Sigmoid colon (tissue), 4 donors: ENCODE measurements at regions not wholly inside any gene's neighbourhood (a gene's known extent, or its start where the extent isn't known, plus 50 kb on each side); places are given as distances from the start of the nearest gene placed in this dataset.

ENCODE experiments used
- POLR2A ChIP-seq, 2 donors: fragments of 450-650 bp; IDR thresholded peaks; one replicate each; pipeline ENCODE4 v1.6.1; 2016; ENCODE audit warnings: antibody characterized with exemption in 2 of 2, mild to moderate bottlenecking in 2 of 2, moderate library complexity in 2 of 2
- POLR2AphosphoS5 ChIP-seq, 4 donors: sonication (generic); formaldehyde crosslinking; IDR thresholded peaks; one replicate each; pipeline ENCODE4 v1.6.1; 2017; ENCODE audit warnings: antibody characterized with exemption in 4 of 4
- TF ChIP-seq, protein P1 (sequence below), 4 experiments: fragments of 450-650 bp in 3 of 4; fragments of 200-600 bp in 1 of 4; IDR thresholded peaks; one replicate each; pipeline ENCODE4 v1.5.1; 2016 to 2019; ENCODE audit warnings: antibody characterized with exemption in 4 of 4, mild to moderate bottlenecking in 3 of 4, moderate library complexity in 2 of 4

DNA sequence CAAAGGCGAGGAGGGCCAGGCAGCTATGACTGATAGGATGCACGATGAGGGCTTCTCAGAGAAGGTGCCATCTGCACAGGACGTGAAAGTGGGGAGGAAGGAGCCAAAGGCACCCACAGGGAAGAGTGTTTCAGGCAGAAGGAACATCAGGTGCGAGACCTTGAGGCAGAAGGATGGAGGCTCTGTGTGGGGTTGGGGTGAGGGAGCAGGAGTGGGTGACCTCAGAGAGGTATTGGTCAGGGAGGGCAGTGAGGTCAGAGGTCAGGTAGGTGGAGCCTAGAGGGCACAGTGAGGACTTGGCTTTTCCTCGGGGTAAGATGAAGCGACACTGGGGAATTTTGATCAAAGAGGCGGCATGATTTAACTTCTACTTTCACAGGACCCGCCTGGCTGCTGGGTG, 64.7 kb upstream of the XPA start:
- no peak for TF ChIP-seq POLR2A (IDR thresholded peaks at IDR 0.05)
- TF ChIP-seq, protein P1, sequence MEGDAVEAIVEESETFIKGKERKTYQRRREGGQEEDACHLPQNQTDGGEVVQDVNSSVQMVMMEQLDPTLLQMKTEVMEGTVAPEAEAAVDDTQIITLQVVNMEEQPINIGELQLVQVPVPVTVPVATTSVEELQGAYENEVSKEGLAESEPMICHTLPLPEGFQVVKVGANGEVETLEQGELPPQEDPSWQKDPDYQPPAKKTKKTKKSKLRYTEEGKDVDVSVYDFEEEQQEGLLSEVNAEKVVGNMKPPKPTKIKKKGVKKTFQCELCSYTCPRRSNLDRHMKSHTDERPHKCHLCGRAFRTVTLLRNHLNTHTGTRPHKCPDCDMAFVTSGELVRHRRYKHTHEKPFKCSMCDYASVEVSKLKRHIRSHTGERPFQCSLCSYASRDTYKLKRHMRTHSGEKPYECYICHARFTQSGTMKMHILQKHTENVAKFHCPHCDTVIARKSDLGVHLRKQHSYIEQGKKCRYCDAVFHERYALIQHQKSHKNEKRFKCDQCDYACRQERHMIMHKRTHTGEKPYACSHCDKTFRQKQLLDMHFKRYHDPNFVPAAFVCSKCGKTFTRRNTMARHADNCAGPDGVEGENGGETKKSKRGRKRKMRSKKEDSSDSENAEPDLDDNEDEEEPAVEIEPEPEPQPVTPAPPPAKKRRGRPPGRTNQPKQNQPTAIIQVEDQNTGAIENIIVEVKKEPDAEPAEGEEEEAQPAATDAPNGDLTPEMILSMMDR (IDR thresholded peaks at IDR 0.05) = no peak
- no peak for TF ChIP-seq POLR2AphosphoS5 (IDR thresholded peaks at IDR 0.05)
